Upper lobe of left lung (tissue), 4 donors: ENCODE measurements at regions not wholly inside any gene's neighbourhood (a gene's known extent, or its start where the extent isn't known, plus 50 kb on each side); places are given as distances from the start of the nearest gene placed in this dataset.

Experiments used
- CTCF ChIP-seq, 6 experiments: fragments of 450-650 bp in 4 of 6; fragments of 200-600 bp in 2 of 6; sonication (generic) in 2 of 6; IDR thresholded peaks; one replicate each; pipeline ENCODE4 v1.5.1; 2016 to 2019; ENCODE audit warnings: antibody characterized with exemption in 6 of 6
- POLR2A ChIP-seq, 4 donors: fragments of 450-650 bp; IDR thresholded peaks; one replicate each; pipeline ENCODE4 v1.5.1; 2016 to 2017; ENCODE audit warnings: antibody characterized with exemption in 4 of 4, mild to moderate bottlenecking in 2 of 4
- POLR2AphosphoS5 ChIP-seq, 2 donors: sonication (generic); formaldehyde crosslinking; IDR thresholded peaks; one replicate each; pipeline ENCODE4 v1.5.1; 2017; ENCODE audit warnings: antibody characterized with exemption in 2 of 2

DNA sequence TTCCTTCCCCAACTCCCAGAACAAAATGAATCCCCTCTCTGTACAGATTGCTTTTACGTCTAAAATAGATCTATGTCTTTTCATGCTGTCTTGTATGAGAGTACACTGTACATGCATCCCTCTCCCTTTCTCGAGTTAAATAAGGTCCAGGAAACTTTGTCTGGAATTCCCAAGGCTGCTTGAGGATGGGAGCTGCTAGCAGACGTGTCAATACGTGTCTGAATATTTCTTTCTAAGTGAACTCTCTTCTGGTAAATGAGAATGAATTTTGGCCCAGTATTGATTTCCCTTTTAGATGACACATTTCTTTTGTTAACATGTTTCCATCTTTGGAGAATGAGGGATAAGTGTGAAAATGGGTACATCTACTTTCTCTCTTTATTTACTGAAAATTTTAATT is 59.6 kb upstream of the GAS1 start:
- TF ChIP-seq CTCF (IDR thresholded peaks at IDR 0.05): no peak
- TF ChIP-seq POLR2A (IDR thresholded peaks at IDR 0.05): no peak
- TF ChIP-seq POLR2AphosphoS5 (IDR thresholded peaks at IDR 0.05): no peak
